ENCODE measurements at regions not wholly inside any gene's neighbourhood (a gene's known extent, or its start where the extent isn't known, plus 50 kb on each side); places are given as distances from the start of the nearest gene placed in this dataset.

DNA sequence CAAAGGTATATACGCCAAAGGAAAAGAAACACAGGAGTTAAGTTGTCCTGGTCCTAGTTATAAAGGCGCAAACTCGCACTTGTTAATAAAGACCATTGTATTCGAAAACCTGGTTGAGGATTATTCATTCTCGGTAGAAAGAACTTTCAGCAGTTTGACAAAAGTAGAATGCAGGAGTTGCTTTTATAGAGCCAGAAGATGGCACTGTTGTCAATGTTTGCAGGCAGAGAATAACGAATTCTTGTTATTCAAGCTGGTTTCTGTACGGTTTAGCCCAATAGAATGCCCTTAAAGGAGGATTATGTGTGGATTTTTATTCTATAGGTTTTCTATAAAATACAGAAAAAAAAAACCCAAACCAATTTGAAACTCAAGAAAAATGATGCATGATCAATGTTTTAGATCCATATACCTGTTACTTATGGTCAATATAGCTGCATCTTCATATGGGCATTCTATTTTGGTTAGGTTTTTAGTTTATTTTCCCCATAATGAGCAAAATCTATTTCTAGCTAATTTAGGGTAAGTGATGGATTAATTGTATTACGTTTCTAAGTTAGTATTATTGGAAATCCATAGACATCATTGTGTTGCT is 510.3 kb downstream of the PLCL1 start:
- Mint-ChIP-seq H3K4me1 (no peaks in the 10 kb centered on the region), H3K4me3 (no peak overlapping the region), H3K27ac (no peak overlapping the region), H3K9me3 (ENCODE audit: insufficient read depth) (no peaks in the 10 kb centered on the region), H3K27me3 (peaks cover 53% of the 10 kb centered on the region)
- Histone ChIP-seq H2AFZ (ENCODE audit: insufficient read depth, low read depth, low read length, poor library complexity, severe bottlenecking) (peak overlapping the region; percentile 20), H4K20me1 (ENCODE audit: control insufficient read depth, insufficient read depth, low read length, poor library complexity, severe bottlenecking) (no peaks in the 10 kb centered on the region), H3K27me3 (replicated peaks in 1 of 4; ENCODE audit: control extremely low read depth in 1 of 4, control insufficient read depth in 3 of 4, insufficient read depth in 4 of 4, low read length in 3 of 4) (peaks cover 0 to 8% (median under 1%) of the 10 kb centered on the region in 4 experiments), H3K36me3 (replicated peaks in 1 of 2; ENCODE audit: control extremely low read depth in 1 of 2, control insufficient read depth in 1 of 2, extremely low read depth in 1 of 2, insufficient read depth in 2 of 2, low read length in 1 of 2) (no peaks in the 10 kb centered on the region), H3K9ac (ENCODE audit: low read length) (no peak overlapping the region), H3K4me1 (ENCODE audit: control insufficient read depth in 2 of 2, insufficient read depth in 2 of 2, low read length in 2 of 2) (no peaks in the 10 kb centered on the region), H3K27ac (ENCODE audit: low read length in 2 of 2) (no peak overlapping the region), H3K4me3 (ENCODE audit: control extremely low read depth in 1 of 5, extremely low read depth in 1 of 5, insufficient read depth in 1 of 5, low read depth in 2 of 5, low read length in 4 of 5) (no peak overlapping the region), H3K4me2 (replicated peaks; ENCODE audit: low read depth, low read length, poor library complexity, severe bottlenecking) (no peak overlapping the region), H3K9me3 (ENCODE audit: control extremely low read depth in 1 of 3, control insufficient read depth in 2 of 3, insufficient read depth in 1 of 3, low read length in 2 of 3) (no peaks in the 10 kb centered on the region), H3K79me2 (ENCODE audit: control insufficient read depth, insufficient read depth, low read length) (no peaks in the 10 kb centered on the region)
- POLR2A ChIA-PET: no interaction called here
- TF ChIP-seq EZH2 (IDR thresholded peaks at IDR 0.05; ENCODE audit: borderline replicate concordance, insufficient read depth, low read depth, low read length, poor library complexity, severe bottlenecking): no peak
- TF ChIP-seq, protein P1, sequence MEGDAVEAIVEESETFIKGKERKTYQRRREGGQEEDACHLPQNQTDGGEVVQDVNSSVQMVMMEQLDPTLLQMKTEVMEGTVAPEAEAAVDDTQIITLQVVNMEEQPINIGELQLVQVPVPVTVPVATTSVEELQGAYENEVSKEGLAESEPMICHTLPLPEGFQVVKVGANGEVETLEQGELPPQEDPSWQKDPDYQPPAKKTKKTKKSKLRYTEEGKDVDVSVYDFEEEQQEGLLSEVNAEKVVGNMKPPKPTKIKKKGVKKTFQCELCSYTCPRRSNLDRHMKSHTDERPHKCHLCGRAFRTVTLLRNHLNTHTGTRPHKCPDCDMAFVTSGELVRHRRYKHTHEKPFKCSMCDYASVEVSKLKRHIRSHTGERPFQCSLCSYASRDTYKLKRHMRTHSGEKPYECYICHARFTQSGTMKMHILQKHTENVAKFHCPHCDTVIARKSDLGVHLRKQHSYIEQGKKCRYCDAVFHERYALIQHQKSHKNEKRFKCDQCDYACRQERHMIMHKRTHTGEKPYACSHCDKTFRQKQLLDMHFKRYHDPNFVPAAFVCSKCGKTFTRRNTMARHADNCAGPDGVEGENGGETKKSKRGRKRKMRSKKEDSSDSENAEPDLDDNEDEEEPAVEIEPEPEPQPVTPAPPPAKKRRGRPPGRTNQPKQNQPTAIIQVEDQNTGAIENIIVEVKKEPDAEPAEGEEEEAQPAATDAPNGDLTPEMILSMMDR (IDR thresholded peaks at IDR 0.05): peak; percentile 73
- ATAC-seq (ENCODE audit: low read depth) (no peak), DNase-seq (peak; percentile 35)
- WGBS (ENCODE audit: insufficient coverage): 17% methylated on average over 2 of the region's 8 CpGs
- intact Hi-C loops (cut with micrococcal nuclease): loop anchor here (2.0 kb wide), 1 partner anchor 1174 kb away; no protein-coding TSS in a partner anchor
- CTCF ChIA-PET: interaction anchor here (0.7 to 5.5 kb wide), 13 partner anchors 9 to 1626 kb away, joined by 3 to 66 read pairs (median 4); no protein-coding TSS in a partner anchor

DNA sequence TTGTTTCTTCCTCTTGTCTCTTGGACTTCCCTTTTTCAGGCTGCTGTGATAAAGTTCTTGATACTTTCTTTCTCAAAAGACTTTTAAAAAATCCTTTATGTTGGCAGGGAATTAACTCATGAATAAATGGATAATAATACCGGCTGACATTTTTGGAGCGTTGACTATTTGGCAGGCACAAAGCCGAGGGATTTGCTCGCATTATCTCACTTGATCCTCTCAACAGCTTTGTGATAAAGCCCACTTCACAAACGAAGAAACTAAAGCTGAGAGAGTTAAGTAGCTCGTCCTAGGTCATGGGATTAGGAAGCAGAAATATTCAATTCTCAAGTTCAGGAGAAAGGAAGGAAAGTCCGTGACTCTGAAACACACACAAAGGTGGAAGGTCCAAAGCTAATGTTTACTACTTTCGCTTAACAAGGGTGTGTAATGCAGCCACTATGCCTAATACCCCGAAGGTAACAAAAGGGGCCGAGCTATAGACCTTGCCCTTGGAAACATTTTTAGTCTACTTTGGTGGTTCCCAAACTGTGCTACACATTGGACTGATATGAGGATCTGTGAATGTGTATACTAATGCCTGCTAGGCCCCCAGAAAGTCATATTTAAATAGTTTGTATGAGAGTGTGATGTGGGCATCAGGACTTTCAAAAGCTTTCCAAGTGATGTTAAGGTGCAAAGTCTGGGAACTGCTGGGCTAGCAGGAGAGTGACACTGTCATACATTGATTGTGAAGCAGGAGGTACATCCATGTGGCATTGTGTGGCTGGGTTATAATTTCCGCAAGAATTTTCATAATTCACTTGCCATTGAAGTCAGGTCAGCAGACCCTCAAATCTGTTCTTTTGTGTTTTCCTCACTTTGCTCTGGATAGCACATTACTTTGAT is 508.4 kb downstream of the PLCL1 start:
- H4K20me1 ChIP-seq (ENCODE audit: control insufficient read depth, insufficient read depth, low read length, poor library complexity, severe bottlenecking): no peaks in the 10 kb centered on the region
- H3K4me3 Mint-ChIP-seq: no peak overlapping the region
- no peak overlapping the region for H3K9ac ChIP-seq (ENCODE audit: low read length)
- H3K36me3 ChIP-seq (replicated peaks in 1 of 2; ENCODE audit: control extremely low read depth in 1 of 2, control insufficient read depth in 1 of 2, extremely low read depth in 1 of 2, insufficient read depth in 2 of 2, low read length in 1 of 2): no peaks in the 10 kb centered on the region
- no peak for TF ChIP-seq EZH2 (IDR thresholded peaks at IDR 0.05; ENCODE audit: borderline replicate concordance, insufficient read depth, low read depth, low read length, poor library complexity, severe bottlenecking)
- TF ChIP-seq, protein P1 (IDR thresholded peaks at IDR 0.05): no peak
- ChIA-PET POLR2A (no interaction called here), CTCF (interaction anchor here (0.7 to 5.5 kb wide), 11 partner anchors 7 to 1428 kb away, joined by 3 to 66 read pairs (median 5); no protein-coding TSS in a partner anchor)
- intact Hi-C loops (cut with micrococcal nuclease): no loop called here
- no peaks in the 10 kb centered on the region for H3K9me3 ChIP-seq (ENCODE audit: control extremely low read depth in 1 of 3, control insufficient read depth in 2 of 3, insufficient read depth in 1 of 3, low read length in 2 of 3)
- no peak overlapping the region for H3K27ac ChIP-seq (ENCODE audit: low read length in 2 of 2)
- no peak overlapping the region for H3K27ac Mint-ChIP-seq
- H3K4me1 ChIP-seq (ENCODE audit: control insufficient read depth in 2 of 2, insufficient read depth in 2 of 2, low read length in 2 of 2): no peaks in the 10 kb centered on the region
- no peaks in the 10 kb centered on the region for H3K9me3 Mint-ChIP-seq (ENCODE audit: insufficient read depth)
- H3K4me2 ChIP-seq (replicated peaks; ENCODE audit: low read depth, low read length, poor library complexity, severe bottlenecking): no peak overlapping the region
- H2AFZ ChIP-seq (ENCODE audit: insufficient read depth, low read depth, low read length, poor library complexity, severe bottlenecking): peak overlapping the region; percentile 1
- H3K4me1 Mint-ChIP-seq: no peaks in the 10 kb centered on the region
- no peaks in the 10 kb centered on the region for H3K79me2 ChIP-seq (ENCODE audit: control insufficient read depth, insufficient read depth, low read length)
- peaks cover 0 to 8% (median 0%) of the 10 kb centered on the region in 4 experiments for H3K27me3 ChIP-seq (replicated peaks in 1 of 4; ENCODE audit: control extremely low read depth in 1 of 4, control insufficient read depth in 3 of 4, insufficient read depth in 4 of 4, low read length in 3 of 4)
- 81% methylated on average over 5 of the region's 11 CpGs for WGBS (ENCODE audit: insufficient coverage)
- no peak for ATAC-seq (ENCODE audit: low read depth)
- no peak for DNase-seq
- H3K4me3 ChIP-seq (ENCODE audit: control extremely low read depth in 1 of 5, extremely low read depth in 1 of 5, insufficient read depth in 1 of 5, low read depth in 2 of 5, low read length in 4 of 5): no peak overlapping the region
- H3K27me3 Mint-ChIP-seq: peaks cover 46% of the 10 kb centered on the region
